ENCODE measurements at regions not wholly inside any gene's neighbourhood (a gene's known extent, or its start where the extent isn't known, plus 50 kb on each side); places are given as distances from the start of the nearest gene placed in this dataset.

DNA sequence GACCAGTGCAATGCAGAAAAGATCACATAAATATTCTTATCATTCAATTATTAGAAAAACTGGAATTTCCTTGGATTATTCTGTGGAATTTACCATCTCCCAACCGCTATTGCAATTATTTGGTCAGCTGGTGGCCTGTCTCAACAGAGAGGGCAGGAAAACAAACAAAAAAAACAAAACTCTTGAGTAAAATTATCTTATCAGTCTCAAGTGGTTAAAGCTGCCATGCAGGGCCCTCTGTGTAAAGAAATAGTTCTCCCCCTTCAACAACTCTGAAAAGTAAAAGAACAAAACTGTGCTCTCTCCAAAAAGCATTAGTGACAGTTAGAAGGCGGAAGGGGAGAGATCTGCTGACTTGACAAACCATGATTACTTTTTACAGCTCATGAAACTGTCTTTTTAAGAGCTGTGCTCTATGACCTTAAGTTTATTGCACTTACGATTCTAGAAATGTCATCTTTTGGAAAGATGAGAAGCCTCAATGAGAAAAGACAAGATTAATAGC is 152.3 kb downstream of the DLEU7 start:
- no peaks in the 10 kb centered on the region for H3K36me3 ChIP-seq (ENCODE audit: insufficient read depth, low read length)
- peaks cover 17% of the 10 kb centered on the region for H3K4me1 ChIP-seq (ENCODE audit: insufficient read depth, low read length)
- no peaks in the 10 kb centered on the region for H3K9me3 ChIP-seq (ENCODE audit: control insufficient read depth, insufficient read depth, low read length)
- no peak overlapping the region for H3K9ac ChIP-seq (ENCODE audit: low read depth, low read length)

DNA sequence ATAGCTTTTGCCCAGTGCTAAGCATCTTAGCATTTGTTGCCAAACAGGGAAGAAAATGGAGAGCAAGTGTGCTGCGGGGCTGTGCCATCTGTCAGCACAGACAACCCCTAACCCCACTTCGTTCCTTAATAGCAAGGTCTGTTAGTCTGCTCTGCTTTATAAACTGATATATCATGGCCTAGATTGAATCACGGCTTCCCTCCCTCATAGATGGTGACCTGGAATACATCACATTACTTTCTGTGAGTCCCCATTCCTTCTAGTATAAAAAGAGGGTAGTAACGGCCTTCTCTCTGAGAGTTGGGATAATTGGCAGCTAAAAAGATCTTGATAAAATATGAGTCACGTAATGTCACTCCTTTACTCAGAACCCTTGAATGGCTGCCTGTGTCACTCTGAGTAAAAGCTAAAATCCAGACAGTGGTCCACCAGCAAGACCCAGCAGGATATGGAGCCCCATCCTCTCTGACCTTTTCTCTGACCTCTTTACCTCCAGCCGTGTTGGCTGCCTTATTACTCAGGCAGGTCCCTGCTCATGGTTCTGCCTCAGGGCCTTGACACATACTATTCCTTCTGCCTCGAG is 151.7 kb downstream of the DLEU7 start:
- no peaks in the 10 kb centered on the region for H3K36me3 ChIP-seq (ENCODE audit: insufficient read depth, low read length)

DNA sequence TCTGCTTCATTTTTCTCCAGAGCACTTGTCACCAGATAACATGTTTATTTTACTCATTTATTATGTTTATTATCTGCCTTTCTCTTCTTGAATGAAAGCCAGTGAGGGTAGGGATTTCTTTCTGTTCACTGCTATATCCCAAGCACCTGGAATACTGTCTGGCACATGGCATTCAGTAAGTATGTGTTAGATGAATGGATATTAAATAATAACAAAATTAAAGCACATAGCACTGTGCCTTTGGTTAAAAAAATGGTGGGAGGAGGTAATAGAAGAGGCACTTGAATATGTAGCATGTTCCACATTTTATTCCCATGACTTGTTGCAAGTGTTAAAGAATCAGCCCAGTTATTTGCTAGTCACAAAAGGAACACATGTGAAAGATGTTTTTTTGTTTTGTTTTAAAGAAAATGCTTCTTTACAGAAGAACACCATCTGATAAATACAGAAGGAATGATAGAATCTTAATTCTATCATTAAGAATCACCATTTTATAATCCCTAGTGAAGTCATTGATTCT is 151.0 kb downstream of the DLEU7 start:
- no peaks in the 10 kb centered on the region for H3K36me3 ChIP-seq (ENCODE audit: insufficient read depth, low read length)
- no peaks in the 10 kb centered on the region for H3K9me3 ChIP-seq (ENCODE audit: control insufficient read depth, insufficient read depth, low read length)
- no peak overlapping the region for H3K9ac ChIP-seq (ENCODE audit: low read depth, low read length)
- peaks cover 17% of the 10 kb centered on the region for H3K4me1 ChIP-seq (ENCODE audit: insufficient read depth, low read length)

More for the DNA sequence above, 151.7 kb downstream of the DLEU7 start:
- Histone ChIP-seq H3K9me3 (ENCODE audit: control insufficient read depth, insufficient read depth, low read length) (no peaks in the 10 kb centered on the region), H3K4me1 (ENCODE audit: insufficient read depth, low read length) (peaks cover 17% of the 10 kb centered on the region), H3K9ac (ENCODE audit: low read depth, low read length) (no peak overlapping the region; the same call in 1 of the 2 replicates)

DNA sequence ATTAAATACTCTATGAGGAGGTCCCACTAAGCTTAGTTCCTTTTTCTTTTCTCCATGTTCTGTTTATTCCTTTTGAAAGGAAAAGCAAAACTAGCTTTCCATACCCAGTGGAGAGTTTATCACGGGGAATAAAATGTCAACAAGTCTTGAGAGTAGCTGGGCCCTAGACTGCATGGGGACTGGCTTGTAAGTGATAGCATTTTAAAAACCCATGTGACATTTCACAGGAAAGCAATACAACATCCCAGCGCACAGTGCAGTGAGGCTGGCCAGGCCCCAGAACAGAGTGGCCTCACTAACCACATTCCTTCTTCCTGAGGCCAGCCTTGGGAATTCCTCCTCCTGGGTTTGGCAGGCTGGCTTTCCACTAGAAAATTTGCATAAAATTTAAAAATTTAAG is 149.8 kb downstream of the DLEU7 start:
- Histone ChIP-seq H3K9me3 (ENCODE audit: control insufficient read depth, insufficient read depth, low read length) (no peaks in the 10 kb centered on the region), H3K4me1 (ENCODE audit: insufficient read depth, low read length) (peaks cover 25% of the 10 kb centered on the region), H3K9ac (ENCODE audit: low read depth, low read length) (no peak overlapping the region), H3K36me3 (ENCODE audit: insufficient read depth, low read length) (no peaks in the 10 kb centered on the region)

DNA sequence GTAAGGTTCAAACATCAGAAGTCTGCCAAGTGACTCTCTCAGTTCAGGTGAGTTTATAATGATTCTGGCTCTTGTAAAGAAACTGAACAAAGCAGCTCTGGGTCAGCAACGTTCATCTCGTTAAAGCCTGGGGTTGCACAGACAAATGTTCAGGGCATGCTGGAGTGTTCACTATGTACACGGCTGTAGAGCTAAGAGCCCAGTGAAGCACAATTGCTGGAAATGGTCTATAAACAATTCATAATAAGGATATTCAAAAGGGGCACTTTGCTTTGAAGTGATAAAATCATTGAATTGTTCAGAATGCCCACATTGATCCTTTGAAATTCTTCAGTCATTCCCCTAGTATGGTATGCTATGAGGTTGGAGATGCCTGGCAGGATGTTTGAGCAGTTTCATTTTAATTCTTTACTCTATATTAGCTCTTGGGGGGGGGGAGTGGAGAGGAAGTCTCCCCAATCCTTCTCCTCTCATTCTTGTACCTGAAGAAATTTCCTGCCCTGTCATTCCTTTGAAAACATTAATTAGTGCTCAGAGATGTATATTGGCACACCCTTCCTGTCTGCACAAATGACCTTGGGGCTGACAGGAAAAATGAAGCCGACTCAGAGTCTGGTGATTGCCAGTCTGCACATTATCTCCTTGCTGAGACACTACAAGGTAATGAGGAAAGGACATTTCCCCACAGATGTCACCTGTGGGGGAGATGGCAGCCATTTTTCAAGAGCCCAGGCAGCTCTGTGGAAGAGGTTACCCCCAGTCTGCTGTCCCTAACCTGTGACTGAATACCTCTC is 145.5 kb downstream of the DLEU7 start:
- no peaks in the 10 kb centered on the region for H3K9me3 ChIP-seq (ENCODE audit: control insufficient read depth, insufficient read depth, low read length)
- peaks cover 17% of the 10 kb centered on the region for H3K4me1 ChIP-seq (ENCODE audit: insufficient read depth, low read length)
- H3K9ac ChIP-seq (ENCODE audit: low read depth, low read length): no peak overlapping the region
- no peaks in the 10 kb centered on the region for H3K36me3 ChIP-seq (ENCODE audit: insufficient read depth, low read length)

DNA sequence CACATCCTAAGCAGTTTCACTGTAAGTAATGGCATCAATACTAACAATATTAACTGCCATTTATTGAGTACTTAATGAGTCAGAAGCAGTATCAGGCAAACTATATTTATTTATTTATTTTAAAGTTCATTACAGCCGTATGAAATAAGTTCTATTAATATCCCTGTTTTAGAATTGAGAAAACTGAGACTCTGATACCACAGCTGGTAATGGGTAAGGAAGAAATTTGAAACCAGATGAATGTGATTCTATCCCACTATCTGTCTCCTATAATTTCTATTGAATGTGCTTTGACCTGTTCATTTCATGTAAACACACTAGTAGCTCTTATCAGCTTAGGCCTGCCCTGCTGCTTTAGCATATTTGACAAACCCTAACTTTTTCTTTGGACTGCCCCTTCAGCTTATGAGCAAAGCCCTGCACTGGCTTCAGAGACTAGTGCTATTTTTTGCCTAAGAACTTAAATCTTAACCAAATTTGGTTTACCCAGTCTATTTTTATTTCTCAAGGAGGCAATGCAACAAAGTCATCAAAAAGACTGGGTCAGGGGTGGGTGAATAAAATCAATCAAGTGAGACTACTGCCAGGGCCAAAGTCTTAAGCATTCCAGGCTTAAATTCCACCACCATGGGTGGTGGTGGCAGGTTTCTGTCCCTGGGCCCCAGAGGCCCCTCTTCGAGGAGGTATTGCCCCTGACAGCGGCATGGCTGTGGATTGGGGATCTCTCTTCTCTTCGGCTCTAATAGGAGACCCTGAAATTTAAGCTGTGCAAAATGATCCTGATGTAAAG is 143.4 kb downstream of the DLEU7 start:
- no peaks in the 10 kb centered on the region for H3K9me3 ChIP-seq (ENCODE audit: control insufficient read depth, insufficient read depth, low read length)
- H3K4me1 ChIP-seq (ENCODE audit: insufficient read depth, low read length): peaks cover 15% of the 10 kb centered on the region; the same call in 1 of the 2 replicates
- H3K9ac ChIP-seq (ENCODE audit: low read depth, low read length): no peak overlapping the region
- no peaks in the 10 kb centered on the region for H3K36me3 ChIP-seq (ENCODE audit: insufficient read depth, low read length)

DNA sequence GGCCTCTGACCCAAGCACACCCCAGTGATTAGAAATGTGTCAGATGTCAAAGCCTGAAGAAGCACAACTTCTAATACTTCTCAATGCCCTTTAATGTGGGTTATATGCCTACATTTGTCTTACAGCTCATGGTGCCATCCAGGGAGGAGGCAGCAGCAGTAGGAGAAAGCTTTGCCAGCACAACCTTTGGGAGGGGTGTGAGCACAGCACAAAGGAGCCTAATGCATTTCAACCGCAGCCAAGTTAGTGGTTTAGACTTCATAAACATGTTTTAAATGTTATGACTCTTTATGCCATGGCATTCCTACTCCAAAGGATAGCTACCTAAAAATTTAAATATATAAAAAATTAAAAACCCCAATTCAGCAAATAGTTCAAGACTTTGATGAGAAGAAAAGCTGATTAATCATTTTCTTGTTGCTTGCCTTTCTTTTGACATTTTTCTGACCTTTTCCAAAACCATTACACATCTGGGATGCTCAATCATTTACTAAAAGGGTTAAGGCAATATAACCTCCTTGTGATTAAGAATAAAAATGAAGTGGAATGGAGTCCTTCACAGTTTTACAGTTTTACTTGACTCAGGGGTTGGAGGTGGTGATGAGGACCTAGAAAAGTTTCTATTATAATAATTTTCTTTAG is 142.7 kb downstream of the DLEU7 start:
- Histone ChIP-seq H3K36me3 (ENCODE audit: insufficient read depth, low read length) (no peaks in the 10 kb centered on the region), H3K9ac (ENCODE audit: low read depth, low read length) (no peak overlapping the region), H3K9me3 (ENCODE audit: control insufficient read depth, insufficient read depth, low read length) (no peaks in the 10 kb centered on the region), H3K4me1 (ENCODE audit: insufficient read depth, low read length) (peaks cover 15% of the 10 kb centered on the region; the same call in 1 of the 2 replicates)

DNA sequence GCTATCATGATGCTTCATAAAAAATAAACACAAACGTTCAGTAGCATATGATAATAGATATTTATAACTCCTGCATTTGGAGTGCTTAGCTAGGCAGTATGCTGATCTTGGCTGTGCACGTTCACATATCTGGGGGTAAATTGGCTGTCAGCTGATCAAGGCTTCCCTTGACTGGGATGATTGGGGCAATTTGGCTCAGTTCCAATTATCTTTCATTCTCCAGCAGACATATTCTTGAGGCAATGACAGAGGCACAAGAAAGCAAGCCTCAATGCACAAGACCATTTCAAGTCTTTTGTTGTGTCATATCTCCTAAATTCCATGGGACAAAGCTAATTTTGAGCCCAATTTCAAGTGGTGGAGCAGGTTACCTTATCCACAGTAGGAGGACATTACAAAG is 142.0 kb downstream of the DLEU7 start:
- H3K9me3 ChIP-seq (ENCODE audit: control insufficient read depth, insufficient read depth, low read length): no peaks in the 10 kb centered on the region
- H3K9ac ChIP-seq (ENCODE audit: low read depth, low read length): no peak overlapping the region
- H3K4me1 ChIP-seq (ENCODE audit: insufficient read depth, low read length): peaks cover 15% of the 10 kb centered on the region; the same call in 1 of the 2 replicates
- no peaks in the 10 kb centered on the region for H3K36me3 ChIP-seq (ENCODE audit: insufficient read depth, low read length)

DNA sequence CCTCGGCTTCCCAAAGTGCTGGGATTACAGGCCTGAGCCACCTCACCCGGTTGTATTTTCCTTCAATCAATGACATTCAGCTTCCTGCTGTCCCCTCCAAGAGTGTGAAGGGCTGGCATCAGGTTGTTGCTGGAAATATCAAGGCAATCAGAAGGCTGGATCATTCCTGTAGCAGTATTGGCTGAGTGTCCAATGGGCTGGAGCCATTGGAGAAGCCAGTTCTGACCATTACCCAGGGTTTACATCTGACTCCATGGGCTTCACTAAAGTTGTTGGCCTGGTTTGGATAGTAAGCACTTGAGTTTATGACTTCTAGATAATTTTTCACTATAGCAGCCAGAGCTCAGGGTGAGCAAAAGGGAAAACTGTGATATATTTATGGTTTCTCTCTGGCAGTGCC is 137.0 kb downstream of the DLEU7 start:
- Histone ChIP-seq H3K9ac (ENCODE audit: low read depth, low read length) (no peak overlapping the region), H3K36me3 (ENCODE audit: insufficient read depth, low read length) (no peaks in the 10 kb centered on the region), H3K4me1 (ENCODE audit: insufficient read depth, low read length) (peaks cover 6% of the 10 kb centered on the region; the same call in 1 of the 2 replicates), H3K9me3 (ENCODE audit: control insufficient read depth, insufficient read depth, low read length) (no peaks in the 10 kb centered on the region)

DNA sequence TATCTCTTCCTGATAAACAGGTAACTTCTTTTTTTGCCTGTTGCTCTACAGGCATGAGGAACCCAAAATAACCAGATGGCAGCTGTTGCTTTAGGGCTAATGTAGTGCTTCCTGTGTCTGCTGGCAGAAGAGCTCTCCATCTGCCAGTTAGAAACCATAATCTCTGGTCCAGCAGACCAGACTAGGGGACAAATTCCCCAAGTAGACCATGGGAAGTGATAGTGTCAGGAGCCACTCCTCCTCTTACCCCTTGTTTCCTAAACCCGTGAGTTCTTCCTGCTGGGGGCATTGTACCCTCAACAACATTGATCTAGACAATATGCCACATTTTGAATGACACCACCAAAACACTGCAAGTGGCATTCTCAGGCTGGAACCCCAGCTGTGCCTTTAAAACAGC is 135.9 kb downstream of the DLEU7 start:
- Histone ChIP-seq H3K36me3 (ENCODE audit: insufficient read depth, low read length) (no peaks in the 10 kb centered on the region), H3K4me1 (ENCODE audit: insufficient read depth, low read length) (peaks cover 6% of the 10 kb centered on the region; the same call in 1 of the 2 replicates), H3K9ac (ENCODE audit: low read depth, low read length) (no peak overlapping the region), H3K9me3 (ENCODE audit: control insufficient read depth, insufficient read depth, low read length) (no peaks in the 10 kb centered on the region)

DNA sequence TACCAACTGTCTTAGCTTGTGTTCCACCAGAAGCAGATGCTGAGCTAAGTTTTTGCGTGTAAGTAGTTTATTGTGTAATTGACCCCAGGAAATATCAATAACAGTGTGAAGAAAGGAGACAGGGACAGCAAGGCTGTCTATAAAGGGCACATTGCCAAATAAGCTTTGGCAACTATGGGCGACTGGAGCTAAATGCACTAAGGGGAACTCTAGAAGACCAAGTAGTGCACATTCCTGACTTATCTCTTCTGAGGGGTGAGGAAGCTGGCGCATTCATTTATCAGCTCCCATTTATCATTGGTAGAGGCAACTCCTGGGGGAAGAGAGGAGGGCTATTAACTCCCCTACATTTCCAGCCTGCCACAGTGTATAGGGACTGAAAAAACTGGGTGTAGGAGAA is 135.0 kb downstream of the DLEU7 start:
- Histone ChIP-seq H3K9me3 (ENCODE audit: control insufficient read depth, insufficient read depth, low read length) (no peaks in the 10 kb centered on the region), H3K36me3 (ENCODE audit: insufficient read depth, low read length) (no peaks in the 10 kb centered on the region), H3K9ac (ENCODE audit: low read depth, low read length) (no peak overlapping the region), H3K4me1 (ENCODE audit: insufficient read depth, low read length) (peaks cover under 1% of the 10 kb centered on the region; the same call in 1 of the 2 replicates)

DNA sequence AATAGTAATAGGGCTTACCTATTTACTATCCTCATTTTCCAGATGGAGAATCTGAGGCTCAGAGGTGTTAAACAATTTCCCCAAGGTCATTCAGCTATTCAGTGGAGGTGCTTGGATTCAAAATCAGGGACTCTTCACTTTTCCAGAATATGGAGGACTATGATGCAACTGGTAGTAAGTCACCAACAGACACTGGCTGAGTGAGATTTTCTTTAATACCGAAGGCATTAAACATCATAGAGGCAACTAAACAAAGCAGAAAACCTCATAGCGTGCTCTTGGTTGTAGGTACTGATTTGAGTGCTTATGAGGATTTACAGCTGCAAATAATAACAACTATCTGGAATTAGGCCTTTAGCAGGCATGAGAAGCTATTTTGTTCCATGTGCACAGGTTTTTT is 134.4 kb downstream of the DLEU7 start:
- Histone ChIP-seq H3K9me3 (ENCODE audit: control insufficient read depth, insufficient read depth, low read length) (no peaks in the 10 kb centered on the region), H3K36me3 (ENCODE audit: insufficient read depth, low read length) (no peaks in the 10 kb centered on the region), H3K9ac (ENCODE audit: low read depth, low read length) (no peak overlapping the region), H3K4me1 (ENCODE audit: insufficient read depth, low read length) (no peaks in the 10 kb centered on the region)

DNA sequence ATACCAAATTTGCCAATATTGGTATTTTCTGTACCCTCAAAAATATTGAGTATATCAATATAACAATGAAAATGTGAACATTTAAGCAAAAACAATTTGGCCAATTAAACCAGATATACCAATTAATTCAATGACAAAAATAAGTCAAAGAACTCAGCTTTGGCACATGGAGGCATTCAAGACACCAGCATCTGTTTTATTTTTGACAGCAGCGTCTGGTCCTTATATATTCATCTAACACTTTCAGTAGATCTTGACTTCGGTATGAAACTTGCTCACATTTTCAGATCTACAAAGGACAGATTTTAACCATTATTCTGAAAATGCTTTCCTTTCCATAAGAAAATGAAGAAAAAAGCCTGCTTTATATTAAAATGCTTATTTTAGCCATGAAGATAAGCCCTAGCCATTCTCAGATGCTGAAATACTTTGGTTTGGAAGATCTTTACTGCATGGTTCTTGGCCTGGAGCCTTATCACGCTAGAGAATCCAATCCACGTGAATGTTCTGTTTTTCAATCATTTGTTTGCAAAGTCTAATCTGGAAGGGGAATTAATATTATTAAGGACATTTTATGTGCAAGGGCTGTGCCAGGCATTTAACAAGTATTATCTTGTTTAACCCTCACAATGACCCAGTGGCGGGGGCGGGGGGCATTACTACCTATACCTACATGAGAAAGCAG is 132.2 kb downstream of the DLEU7 start:
- H3K36me3 ChIP-seq (ENCODE audit: insufficient read depth, low read length): no peaks in the 10 kb centered on the region
- no peaks in the 10 kb centered on the region for H3K9me3 ChIP-seq (ENCODE audit: control insufficient read depth, insufficient read depth, low read length)
- H3K9ac ChIP-seq (ENCODE audit: low read depth, low read length): no peak overlapping the region
- H3K4me1 ChIP-seq (ENCODE audit: insufficient read depth, low read length): no peaks in the 10 kb centered on the region

Measured in ES-I3 (cell line).